SK-N-SH (cell line): ENCODE measurements at regions not wholly inside any gene's neighbourhood (a gene's known extent, or its start where the extent isn't known, plus 50 kb on each side); places are given as distances from the start of the nearest gene placed in this dataset.

Source experiments
- CTCF ChIA-PET: fragments of 300-600, 350-600 bp; formaldehyde crosslinking; extraction: SDS; loops from one replicate; lab custom pipeline; 2021; lab: Yijun Ruan, JAX
- POLR2A ChIA-PET: fragments of 350-600 bp; sonication (Branson Sonifier 250); formaldehyde crosslinking; extraction: SDS; loops from one replicate; lab custom pipeline; 2020; ENCODE audit warnings: antibody characterized with exemption, inconsistent platforms; lab: Yijun Ruan, JAX
- DNase-seq: peaks from one replicate; pipeline ENCODE4 v3.0.0; 2012
- H2AFZ ChIP-seq: fragments of 200-600 bp; sonication (generic); 2 replicates; pipeline ENCODE4 v1.8.1; 2016; ENCODE audit warnings: antibody characterized with exemption, mild to moderate bottlenecking, low read depth
- H3F3A ChIP-seq: fragments of 200-600 bp; sonication (generic); replicated peaks from 2 replicates; pipeline ENCODE3; 2016; ENCODE audit warnings: antibody characterized with exemption, mild to moderate bottlenecking; ENCODE audit not compliant: insufficient read depth
- H3K27ac ChIP-seq, 2 experiments: fragments of 200-500 bp in 1 of 2; fragments of 200-600 bp in 1 of 2; sonication (Bioruptor generic) in 1 of 2; sonication (generic), shearing (Covaris generic) in 1 of 2; 2 replicates each; pipeline versions ENCODE4 v1.5.1 to v1.6.1; 2014 to 2016; ENCODE audit warnings: low read depth in 2 of 2, inconsistent platforms in 1 of 2, low read length in 1 of 2, mild to moderate bottlenecking in 1 of 2, mixed read lengths in 1 of 2
- H3K27me3 ChIP-seq: fragments of 200-600 bp; sonication (generic), shearing (Covaris generic); 2 replicates; pipeline ENCODE4 v1.6.1; 2016; ENCODE audit warnings: mixed run types; ENCODE audit not compliant: insufficient read depth
- H3K36me3 ChIP-seq, 2 experiments: fragments of 200-500 bp in 1 of 2; fragments of 200-600 bp in 1 of 2; sonication (Bioruptor generic) in 1 of 2; sonication (generic) in 1 of 2; replicated peaks in 1 of 2; 2 replicates each; pipeline versions ENCODE3 to v1.5.1; 2014 to 2016; ENCODE audit warnings: low read length in 1 of 2, mild to moderate bottlenecking in 1 of 2; ENCODE audit not compliant: insufficient read depth in 2 of 2, control insufficient read depth in 1 of 2
- H3K4me1 ChIP-seq, 2 experiments: fragments of 200-500 bp in 1 of 2; fragments of 200-600 bp in 1 of 2; sonication (Bioruptor generic) in 1 of 2; sonication (generic), shearing (Covaris generic) in 1 of 2; 2 replicates each; pipeline versions ENCODE4 v1.5.1 to v1.6.1; 2014 to 2016; ENCODE audit warnings: low read depth in 1 of 2, low read length in 1 of 2, mixed run types in 1 of 2; ENCODE audit not compliant: insufficient read depth in 2 of 2, control insufficient read depth in 1 of 2
- H3K4me2 ChIP-seq: fragments of 200-600 bp; sonication (generic), shearing (Covaris generic); 2 replicates; pipeline ENCODE4 v1.6.1; 2017; ENCODE audit warnings: mixed run types
- H3K4me3 ChIP-seq, 2 experiments: fragments of 200-500 bp in 1 of 2; fragments of 200-600 bp in 1 of 2; sonication (Bioruptor generic) in 1 of 2; sonication (generic), shearing (Covaris generic) in 1 of 2; 2 replicates each; pipeline versions ENCODE4 v1.5.1 to v1.8.1; 2014 to 2016; ENCODE audit warnings: low read depth in 2 of 2, inconsistent platforms in 1 of 2, low read length in 1 of 2, mild to moderate bottlenecking in 1 of 2, mixed read lengths in 1 of 2, moderate library complexity in 1 of 2
- H3K79me2 ChIP-seq: fragments of 200-600 bp; sonication (generic); 2 replicates; pipeline ENCODE4 v1.8.1; 2017; ENCODE audit warnings: mild to moderate bottlenecking; ENCODE audit not compliant: insufficient read depth
- H3K9ac ChIP-seq: fragments of 200-600 bp; sonication (generic); 2 replicates; pipeline ENCODE4 v1.6.1; 2017; ENCODE audit warnings: mixed run types
- H3K9me2 ChIP-seq: fragments of 200-600 bp; sonication (generic); 2 replicates; pipeline ENCODE4 v1.6.1; 2017; ENCODE audit warnings: mixed run types
- H3K9me3 ChIP-seq: fragments of 200-600 bp; sonication (generic); 2 replicates; pipeline ENCODE4 v1.6.1; 2017; ENCODE audit warnings: mixed run types, mild to moderate bottlenecking, moderate library complexity
- H4K20me1 ChIP-seq: fragments of 200-600 bp; sonication (generic); 2 replicates; pipeline ENCODE4 v1.6.1; 2017; ENCODE audit warnings: mild to moderate bottlenecking, mixed run types; ENCODE audit not compliant: insufficient read depth
- CTCF ChIP-seq: fragments of 200-600 bp; sonication (generic); IDR thresholded peaks from 2 replicates; pipeline ENCODE4 v1.6.1; 2017; ENCODE audit warnings: antibody characterized with exemption, mild to moderate bottlenecking, moderate library complexity
- EP300 ChIP-seq, 2 experiments: IDR thresholded peaks; 2 replicates each; pipeline versions ENCODE4 v1.4.0 to v1.6.1; 2012; ENCODE audit warnings: borderline replicate concordance in 1 of 2, low read depth in 1 of 2, low read length in 1 of 2
- EZH2phosphoT487 ChIP-seq: fragments of 200-600 bp; sonication (generic); IDR thresholded peaks from 2 replicates; pipeline ENCODE4 v1.6.1; 2017; ENCODE audit warnings: low read depth, mixed run types, mild to moderate bottlenecking, antibody characterized with exemption, moderate library complexity, borderline replicate concordance
- FOSL2 ChIP-seq: IDR thresholded peaks from 2 replicates; pipeline ENCODE4 v1.4.0; 2012; ENCODE audit warnings: low read depth, mild to moderate bottlenecking, moderate library complexity, borderline replicate concordance
- FOXJ3 ChIP-seq: sonication (generic); formaldehyde crosslinking; IDR thresholded peaks from 2 replicates; pipeline ENCODE4 v1.5.1; 2020; ENCODE audit warnings: mild to moderate bottlenecking, missing genetic modification reagents
- GABPA ChIP-seq: IDR thresholded peaks from 2 replicates; pipeline ENCODE4 v1.4.0; 2012; ENCODE audit warnings: low read depth, mild to moderate bottlenecking
- GATA2 ChIP-seq: sonication (generic); formaldehyde crosslinking; IDR thresholded peaks from 2 replicates; pipeline ENCODE4 v1.5.0; 2020; ENCODE audit warnings: mild to moderate bottlenecking, missing genetic modification reagents
- IRF3 ChIP-seq: fragments of 150-350 bp; IDR thresholded peaks from 2 replicates; pipeline ENCODE4 v1.6.1; 2016; ENCODE audit warnings: mild to moderate bottlenecking, low read depth, low read length
- JUND ChIP-seq: IDR thresholded peaks from 2 replicates; pipeline ENCODE4 v1.4.0; 2012
- MAX ChIP-seq: IDR thresholded peaks from 2 replicates; pipeline ENCODE4 v1.4.0; 2012; ENCODE audit warnings: low read depth
- MEF2A ChIP-seq: IDR thresholded peaks from 2 replicates; pipeline ENCODE4 v1.4.0; 2012; ENCODE audit warnings: low read depth, borderline replicate concordance
- MXI1 ChIP-seq: IDR thresholded peaks from 2 replicates; pipeline ENCODE4 v1.6.1; 2012; ENCODE audit warnings: mild to moderate bottlenecking, low read depth, low read length, improper control_type of control experiment
- NFIC ChIP-seq: IDR thresholded peaks from 2 replicates; pipeline ENCODE4 v1.4.0; 2012; ENCODE audit warnings: borderline replicate concordance
- NRF1 ChIP-seq: IDR thresholded peaks from 2 replicates; pipeline ENCODE4 v1.6.1; 2012; ENCODE audit warnings: low read depth, mild to moderate bottlenecking, low read length
- PBX3 ChIP-seq: IDR thresholded peaks from 2 replicates; pipeline ENCODE4; 2012
- POLR2AphosphoS5 ChIP-seq: IDR thresholded peaks from 2 replicates; pipeline ENCODE4 v1.6.1; 2012; ENCODE audit warnings: low read depth, low read length
- RCOR1 ChIP-seq: fragments of 150-350 bp; IDR thresholded peaks from 2 replicates; pipeline ENCODE4 v1.6.1; 2017; ENCODE audit warnings: antibody characterized with exemption, low read length
- SIN3A ChIP-seq: IDR thresholded peaks from 2 replicates; pipeline ENCODE4 v1.6.1; 2012; ENCODE audit warnings: low read depth, mild to moderate bottlenecking, low read length, moderate library complexity, borderline replicate concordance
- USF1 ChIP-seq: IDR thresholded peaks from 2 replicates; pipeline ENCODE4 v1.4.0; 2012; ENCODE audit warnings: low read depth, borderline replicate concordance
- ZBTB33 ChIP-seq: IDR thresholded peaks from 2 replicates; pipeline ENCODE4 v1.4.0; 2012; ENCODE audit warnings: low read depth, borderline replicate concordance
- WGBS: methylation state at CpG from one replicate; pipeline ENCODE4 v1.1.6; 2017; ENCODE audit warnings: low lambda C conversion rate; 5-methylcytosine and 5-hydroxymethylcytosine counted together

- H3K9me3 ChIP-seq = no peaks in the 10 kb centered on the region
- no peaks in the 10 kb centered on the region for H4K20me1 ChIP-seq
- H3K9me2 ChIP-seq = no peaks in the 10 kb centered on the region
- TF ChIP-seq FOSL2 = no peak
- no peak for TF ChIP-seq EZH2phosphoT487
- TF ChIP-seq MXI1 = no peak
- TF ChIP-seq POLR2AphosphoS5 = no peak
- no peak for TF ChIP-seq CTCF
- TF ChIP-seq MEF2A = no peak
- no peak for TF ChIP-seq MAX
- TF ChIP-seq USF1 = no peak
- no peak for TF ChIP-seq NRF1
- no peak for TF ChIP-seq ZBTB33
- no peak for DNase-seq
- H3K4me2 ChIP-seq = no peak overlapping the region
- H3K79me2 ChIP-seq = no peaks in the 10 kb centered on the region
- no peak overlapping the region for H2AFZ ChIP-seq
- no peak overlapping the region for H3K9ac ChIP-seq
- H3K27me3 ChIP-seq = no peaks in the 10 kb centered on the region
- no peaks in the 10 kb centered on the region for H3K4me1 ChIP-seq
- POLR2A ChIA-PET = no interaction called here
- no peak overlapping the region for H3K4me3 ChIP-seq
- WGBS = 30% methylated on average over 6 of the region's 6 CpGs
- no peaks in the 10 kb centered on the region for H3F3A ChIP-seq
- no peak overlapping the region for H3K27ac ChIP-seq
- H3K36me3 ChIP-seq = no peaks in the 10 kb centered on the region
- CTCF ChIA-PET = no interaction called here
These were observed 574.8 kb upstream of the C16orf82 start for GRCh38 chr16:26491962-26492361.

- Histone ChIP-seq H3K27ac (no peak overlapping the region), H3K27me3 (no peaks in the 10 kb centered on the region), H3K9me3 (no peaks in the 10 kb centered on the region), H2AFZ (no peak overlapping the region), H3K36me3 (no peaks in the 10 kb centered on the region), H3K79me2 (no peaks in the 10 kb centered on the region), H3K9ac (no peak overlapping the region), H3K9me2 (no peaks in the 10 kb centered on the region), H3K4me2 (no peak overlapping the region), H4K20me1 (no peaks in the 10 kb centered on the region), H3K4me3 (no peak overlapping the region), H3F3A (no peaks in the 10 kb centered on the region), H3K4me1 (no peaks in the 10 kb centered on the region)
- WGBS = 0% methylated on average over 1 of the region's 1 CpG
- POLR2A ChIA-PET = no interaction called here
- no peak for DNase-seq
- CTCF ChIA-PET = no interaction called here
- no peak for TF ChIP-seq GATA2 (CRISPR knock-in tag)
- TF ChIP-seq PBX3 = no peak
- TF ChIP-seq MAX = no peak
- no peak for TF ChIP-seq GABPA
- TF ChIP-seq RCOR1 = no peak
- no peak for TF ChIP-seq JUND
- no peak for TF ChIP-seq NFIC
- TF ChIP-seq EP300 (IDR thresholded peaks at IDR 0.05; ENCODE audit: borderline replicate concordance in 1 of 2, low read depth in 1 of 2, low read length in 1 of 2) = no peak
- no peak for TF ChIP-seq FOXJ3 (CRISPR knock-in tag)
- no peak for TF ChIP-seq IRF3
- TF ChIP-seq SIN3A = no peak
- no peak for TF ChIP-seq NRF1
- TF ChIP-seq MEF2A = no peak
These were observed 573.0 kb upstream of the C16orf82 start for GRCh38 chr16:26493751-26494150.
